Colon (tissue), 2 donors: ENCODE measurements at regions not wholly inside any gene's neighbourhood (a gene's known extent, or its start where the extent isn't known, plus 50 kb on each side); places are given as distances from the start of the nearest gene placed in this dataset.

Source experiments
- FAIRE-seq: peaks from 2 replicates; lab custom pipeline; 2012; peaks lifted over from hg19 to GRCh38; lab: Jason Lieb, UNC
- donor health status: control.
- donor health status: control.

- FAIRE-seq, result no peak
Measured at GRCh38 chr14:38116895-38117294, 90.8 kb upstream of the SSTR1 start.

GRCh38 chr14:38120109-38120508 is 87.6 kb upstream of the SSTR1 start:
- no peak for FAIRE-seq

GRCh38 chr14:38121320-38122020 is 86.2 kb upstream of the SSTR1 start:
- FAIRE-seq, result peak; percentile 66

- no peak for FAIRE-seq
Measured at GRCh38 chr14:38122241-38122640, 85.5 kb upstream of the SSTR1 start.

GRCh38 chr14:38124506-38124905 is 83.2 kb upstream of the SSTR1 start:
- no peak for FAIRE-seq

- no peak for FAIRE-seq
Measured at GRCh38 chr14:38125481-38126037, 82.1 kb upstream of the SSTR1 start.

- no peak for FAIRE-seq
Measured at GRCh38 chr14:38127356-38127755, 80.3 kb upstream of the SSTR1 start.

- no peak for FAIRE-seq
Measured at GRCh38 chr14:38127784-38128183, 79.9 kb upstream of the SSTR1 start.

GRCh38 chr14:38128640-38129039 is 79.1 kb upstream of the SSTR1 start:
- FAIRE-seq, result no peak

GRCh38 chr14:38129192-38129591 is 78.5 kb upstream of the SSTR1 start:
- no peak for FAIRE-seq

GRCh38 chr14:38129705-38130104 is 78.0 kb upstream of the SSTR1 start:
- FAIRE-seq, result no peak

GRCh38 chr14:38134416-38135030 is 73.2 kb upstream of the SSTR1 start:
- no peak for FAIRE-seq

- FAIRE-seq, result no peak
Measured at GRCh38 chr14:38135106-38135867, 72.4 kb upstream of the SSTR1 start.

- no peak for FAIRE-seq
Measured at GRCh38 chr14:38137005-38137404, 70.7 kb upstream of the SSTR1 start.

- no peak for FAIRE-seq
Measured at GRCh38 chr14:38138473-38139138, 69.1 kb upstream of the SSTR1 start.

- FAIRE-seq, result no peak
Measured at GRCh38 chr14:38139926-38140325, 67.8 kb upstream of the SSTR1 start.

- no peak for FAIRE-seq
Measured at GRCh38 chr14:38143170-38143569, 64.5 kb upstream of the SSTR1 start.

GRCh38 chr14:38143659-38144505 is 63.8 kb upstream of the SSTR1 start:
- FAIRE-seq, result no peak

- no peak for FAIRE-seq
Measured at GRCh38 chr14:38145142-38145541, 62.6 kb upstream of the SSTR1 start.

GRCh38 chr14:38150075-38150474 is 57.6 kb upstream of the SSTR1 start:
- no peak for FAIRE-seq
